D721Med (cell line): ENCODE measurements at regions not wholly inside any gene's neighbourhood (a gene's known extent, or its start where the extent isn't known, plus 50 kb on each side); places are given as distances from the start of the nearest gene placed in this dataset.

Experiments
- DNase-seq: peaks from one replicate; pipeline ENCODE4 v3.0.0; 2011; ENCODE audit warnings: low spot score; ENCODE audit not compliant: insufficient read length
- FAIRE-seq: peaks from 2 replicates; lab custom pipeline; 2011; peaks lifted over from hg19 to GRCh38; lab: Jason Lieb, UNC
- CTCF ChIP-seq: IDR thresholded peaks from 2 replicates; pipeline ENCODE4 v1.5.1; 2012; ENCODE audit warnings: mild to moderate bottlenecking, control low read depth; ENCODE audit not compliant: insufficient read depth; ENCODE audit errors: missing control alignments

- FAIRE-seq: no peak
- TF ChIP-seq CTCF: no peak
- DNase-seq: no peak
Measured at GRCh38 chr20:22791877-22792525, 207.6 kb upstream of the FOXA2 start.

- no peak for FAIRE-seq
- no peak for DNase-seq
- TF ChIP-seq CTCF: no peak
Measured at GRCh38 chr20:22794200-22794599, 209.8 kb upstream of the FOXA2 start.

GRCh38 chr20:22795433-22795832, 211.1 kb upstream of the FOXA2 start:
- no peak for TF ChIP-seq CTCF
- DNase-seq (no peak), FAIRE-seq (no peak)

GRCh38 chr20:22795871-22796270, 211.5 kb upstream of the FOXA2 start:
- no peak for DNase-seq
- no peak for FAIRE-seq

GRCh38 chr20:22796469-22797077, 212.2 kb upstream of the FOXA2 start:
- DNase-seq (no peak), FAIRE-seq (no peak)
- TF ChIP-seq CTCF: no peak

More at GRCh38 chr20:22795871-22796270, 211.5 kb upstream of the FOXA2 start:
- no peak for TF ChIP-seq CTCF

GRCh38 chr20:22797103-22797502, 212.7 kb upstream of the FOXA2 start:
- no peak for DNase-seq
- FAIRE-seq: no peak
- TF ChIP-seq CTCF: no peak

GRCh38 chr20:22799687-22800086, 215.3 kb upstream of the FOXA2 start:
- DNase-seq (no peak), FAIRE-seq (no peak)
- no peak for TF ChIP-seq CTCF
